Peyer's patch (tissue), 4 donors: ENCODE measurements at regions not wholly inside any gene's neighbourhood (a gene's known extent, or its start where the extent isn't known, plus 50 kb on each side); places are given as distances from the start of the nearest gene placed in this dataset.

ENCODE experiments used
- CTCF ChIP-seq, 6 experiments: fragments of 450-650 bp in 4 of 6; fragments of 200-600 bp in 2 of 6; sonication (generic) in 1 of 6; IDR thresholded peaks; one replicate each; pipeline ENCODE4 v1.5.1; 2017 to 2019; ENCODE audit warnings: antibody characterized with exemption in 6 of 6, mild to moderate bottlenecking in 3 of 6, moderate library complexity in 1 of 6
- POLR2A ChIP-seq, 2 donors: fragments of 450-650 bp; IDR thresholded peaks; one replicate each; pipeline ENCODE4 v1.5.1; 2017; ENCODE audit warnings: antibody characterized with exemption in 2 of 2, mild to moderate bottlenecking in 2 of 2, moderate library complexity in 2 of 2

- TF ChIP-seq CTCF (IDR thresholded peaks at IDR 0.05), result no peak
- TF ChIP-seq POLR2A (IDR thresholded peaks at IDR 0.05), result no peak
Observed at GRCh38 chr10:78171633-78172400, 138.2 kb downstream of the RPS24 start.
